HepG2 (cell line): ENCODE measurements at regions not wholly inside any gene's neighbourhood (a gene's known extent, or its start where the extent isn't known, plus 50 kb on each side); places are given as distances from the start of the nearest gene placed in this dataset.

Source experiments
- ATAC-seq: fragments of 200-7000 bp; cut with Tn5 transposase; 3 replicates; pipeline ENCODE4 v1.9.1; 2020; ENCODE audit warnings: mild to moderate bottlenecking, moderate library complexity
- BruUV-seq: library from RNA; stranded (reverse); fragments of 400-500 nt; replicated peaks from 2 replicates; lab custom pipeline; 2021; lab: Mats Ljungman, UMichigan
- CTCF ChIA-PET: fragments of 300-600 bp; formaldehyde crosslinking; extraction: SDS; loops from one replicate; lab custom pipeline; 2021; ENCODE audit warnings: low total read pairs, inconsistent platforms, low intra/inter-chr PET ratio; lab: Yijun Ruan, JAX
- POLR2A ChIA-PET: fragments of 350-600 bp; sonication (Branson Sonifier 250); formaldehyde crosslinking; loops from one replicate; lab custom pipeline; 2020; ENCODE audit warnings: antibody characterized with exemption, inconsistent platforms; lab: Yijun Ruan, JAX
- DNase-seq: peaks from one replicate; pipeline ENCODE4 v3.0.0-alpha.2; 2015; ENCODE audit warnings: low spot score
- FAIRE-seq: peaks from 3 replicates; lab custom pipeline; 2011; peaks lifted over from hg19 to GRCh38; lab: Jason Lieb, UNC
- H2AFZ ChIP-seq: one replicate; pipeline ENCODE4 v1.6.1; 2011; ENCODE audit warnings: low read length, inconsistent platforms
- H3K27ac ChIP-seq: fragments of 300-600 bp; 3 replicates; pipeline ENCODE4 v1.8.0; 2011; ENCODE audit warnings: mixed run types, mild to moderate bottlenecking, mixed read lengths, low read length, inconsistent platforms; ENCODE audit not compliant: insufficient read depth; ENCODE audit errors: extremely low read length
- H3K27me3 ChIP-seq, 2 experiments: fragments of 200-600 bp in 1 of 2; 2 replicates in 1 of 2; 3 replicates in 1 of 2; pipeline versions ENCODE4 v1.6.0 to v1.8.0; 2011; ENCODE audit warnings: low read length in 2 of 2, mild to moderate bottlenecking in 2 of 2, moderate library complexity in 2 of 2, inconsistent platforms in 1 of 2; ENCODE audit not compliant: insufficient read depth in 2 of 2, control insufficient read depth in 1 of 2
- H3K36me3 ChIP-seq, 2 experiments: fragments of 200-600 bp in 1 of 2; replicated peaks in 1 of 2; 2 replicates in 1 of 2; 3 replicates in 1 of 2; pipeline versions ENCODE4 v1.5.1 to v1.8.0; 2011; ENCODE audit warnings: low read length in 2 of 2, inconsistent platforms in 1 of 2; ENCODE audit not compliant: insufficient read depth in 2 of 2, control insufficient read depth in 1 of 2
- H3K4me1 ChIP-seq: 2 replicates; pipeline ENCODE4 v1.5.1; 2012; ENCODE audit warnings: low read length, inconsistent platforms; ENCODE audit not compliant: insufficient read depth
- H3K4me2 ChIP-seq: 2 replicates; pipeline ENCODE4 v1.6.0; 2011; ENCODE audit warnings: low read depth, low read length, inconsistent platforms
- H3K4me3 ChIP-seq, 3 experiments: fragments of 200-600 bp in 1 of 3; sonication (generic), shearing (Covaris generic) in 1 of 3; replicated peaks in 1 of 3; 2 replicates each; pipeline ENCODE4 v1.5.1; 2011 to 2016; ENCODE audit warnings: low read length in 3 of 3, inconsistent platforms in 2 of 3, low read depth in 2 of 3, mild to moderate bottlenecking in 2 of 3, control low read depth in 1 of 3, mixed read lengths in 1 of 3; ENCODE audit not compliant: insufficient read depth in 1 of 3
- H3K79me2 ChIP-seq: one replicate; pipeline ENCODE4 v1.6.1; 2011; ENCODE audit warnings: low read length, inconsistent platforms; ENCODE audit not compliant: insufficient read depth
- H3K9ac ChIP-seq: 2 replicates; pipeline ENCODE4 v1.6.0; 2011; ENCODE audit warnings: mild to moderate bottlenecking, low read depth, low read length, inconsistent platforms; ENCODE audit not compliant: insufficient read depth
- H3K9me3 ChIP-seq: 2 replicates; pipeline ENCODE4 v1.5.1; 2012; ENCODE audit warnings: mild to moderate bottlenecking, low read length
- H4K20me1 ChIP-seq: 2 replicates; pipeline ENCODE4 v1.6.0; 2011; ENCODE audit warnings: inconsistent platforms, mild to moderate bottlenecking, low read length, moderate library complexity; ENCODE audit not compliant: insufficient read depth
- ARID4A ChIP-seq: sonication (generic); formaldehyde crosslinking; IDR thresholded peaks from 2 replicates; pipeline ENCODE4 v1.5.0; 2020; ENCODE audit warnings: mild to moderate bottlenecking, missing genetic modification reagents, borderline replicate concordance
- CBFB ChIP-seq: sonication (generic); formaldehyde crosslinking; IDR thresholded peaks from 2 replicates; pipeline ENCODE4 v1.4.0; 2020; ENCODE audit warnings: missing genetic modification reagents
- GMEB2 ChIP-seq: IDR thresholded peaks from 2 replicates; pipeline ENCODE4 v1.6.1; 2016; ENCODE audit warnings: missing biosample characterization, missing genetic modification reagents, low read depth
- GZF1 ChIP-seq: sonication (generic); formaldehyde crosslinking; IDR thresholded peaks from 2 replicates; pipeline ENCODE4 v1.5.1; 2020; ENCODE audit warnings: mild to moderate bottlenecking, missing genetic modification reagents
- KLF9 ChIP-seq: IDR thresholded peaks from 2 replicates; pipeline ENCODE4 v1.6.1; 2016; ENCODE audit warnings: low read depth
- MLLT10 ChIP-seq: sonication (generic); formaldehyde crosslinking; IDR thresholded peaks from 2 replicates; pipeline ENCODE4 v1.4.0; 2020; ENCODE audit warnings: missing genetic modification reagents
- NFKB2 ChIP-seq: sonication (generic); formaldehyde crosslinking; IDR thresholded peaks from 2 replicates; pipeline ENCODE4 v1.4.0; 2020; ENCODE audit warnings: missing genetic modification reagents, borderline replicate concordance
- NKX3-1 ChIP-seq: sonication (generic); formaldehyde crosslinking; IDR thresholded peaks from 2 replicates; pipeline ENCODE4 v1.5.0; 2020; ENCODE audit warnings: missing genetic modification reagents
- PCBP2 ChIP-seq: fragments of 200-400 bp; formaldehyde crosslinking; optimal IDR thresholded peaks from 2 replicates; pipeline ENCODE3; 2018; ENCODE audit warnings: low read length, low read depth; ENCODE audit not compliant: poor library complexity, severe bottlenecking
- SMYD3 ChIP-seq: sonication (generic); formaldehyde crosslinking; IDR thresholded peaks from 2 replicates; pipeline ENCODE4 v1.8.1; 2023; ENCODE audit warnings: mild to moderate bottlenecking, missing genetic modification reagents
- ZEB1 ChIP-seq: IDR thresholded peaks from 2 replicates; pipeline ENCODE4 v1.6.1; 2012; ENCODE audit warnings: mild to moderate bottlenecking, low read depth, inconsistent platforms; ENCODE audit not compliant: insufficient replicate concordance
- ZFAT ChIP-seq: sonication (generic); formaldehyde crosslinking; conservative IDR thresholded peaks from 2 replicates; pipeline ENCODE4 v1.8.1; 2023; ENCODE audit warnings: missing genetic modification reagents, inconsistent platforms
- ZFP1 ChIP-seq: IDR thresholded peaks from 2 replicates; pipeline ENCODE4 v1.6.1; 2016
- ZNF235 ChIP-seq: sonication (generic); formaldehyde crosslinking; IDR thresholded peaks from 2 replicates; pipeline ENCODE4 v1.8.1; 2023; ENCODE audit warnings: mild to moderate bottlenecking, missing genetic modification reagents, borderline replicate concordance
- ZNF432 ChIP-seq: sonication (generic); formaldehyde crosslinking; IDR thresholded peaks from 2 replicates; pipeline ENCODE4 v1.5.0; 2020; ENCODE audit warnings: missing genetic modification reagents, mild to moderate bottlenecking, borderline replicate concordance
- ZNF484 ChIP-seq: sonication (generic); formaldehyde crosslinking; IDR thresholded peaks from 2 replicates; pipeline ENCODE4 v1.5.1; 2020; ENCODE audit warnings: mild to moderate bottlenecking, low read depth, missing genetic modification reagents, borderline replicate concordance
- ZNF512 ChIP-seq: sonication (generic); formaldehyde crosslinking; IDR thresholded peaks from 2 replicates; pipeline ENCODE4 v1.4.0; 2020; ENCODE audit warnings: mild to moderate bottlenecking, missing genetic modification reagents
- WGBS: methylation state at CpG from one replicate; pipeline ENCODE4 v1.1.6; 2017; ENCODE audit warnings: low lambda C conversion rate; 5-methylcytosine and 5-hydroxymethylcytosine counted together
- in situ Hi-C: cut with HindIII; loops from 2 replicates; pipeline ENCODE4 v1.10.0; 2017; ENCODE audit warnings: low pct_unique_long_range_greater_than_20kb; ENCODE audit not compliant: extremely low pct_ligation_motif_present
- intact Hi-C: fragments of 100-400 bp; cut with micrococcal nuclease; formaldehyde crosslinking; loops from one replicate; pipeline ENCODE4 v1.10.0; 2022; ENCODE audit not compliant: unreplicated experiment

- TF ChIP-seq GMEB2 (CRISPR knock-in tag): no peak
- TF ChIP-seq GZF1 (CRISPR knock-in tag): no peak
- no peak for TF ChIP-seq NFKB2 (CRISPR knock-in tag)
- no peak for TF ChIP-seq ZEB1
These were observed 357.9 kb upstream of the KCNH8 start (continued) for GRCh38 chr3:18790384-18790783.

- in situ Hi-C loops (no loop called here), intact Hi-C loops (no loop called here)
- FAIRE-seq: no peak
- no peaks in the 10 kb centered on the region for H3K36me3 ChIP-seq
- CTCF ChIA-PET: no interaction called here
- no peaks in the 10 kb centered on the region for H3K79me2 ChIP-seq
- H4K20me1 ChIP-seq: no peaks in the 10 kb centered on the region
- ATAC-seq: no peak; the same call in 2 of the 3 replicates
- H3K27me3 ChIP-seq: no peaks in the 10 kb centered on the region
- WGBS: 3% methylated on average over 1 of the region's 1 CpG
- no peak overlapping the region for H3K9ac ChIP-seq
- no peak for TF ChIP-seq ZNF432 (CRISPR knock-in tag)
- TF ChIP-seq ZFAT (CRISPR knock-in tag): no peak
- TF ChIP-seq NKX3-1: no peak
- TF ChIP-seq CBFB (CRISPR knock-in tag): no peak
- TF ChIP-seq ZNF512: no peak
- no peak for TF ChIP-seq MLLT10 (CRISPR knock-in tag)
- TF ChIP-seq ZNF235 (CRISPR knock-in tag): no peak
- TF ChIP-seq ZFP1 (CRISPR knock-in tag): no peak
- TF ChIP-seq GZF1 (CRISPR knock-in tag): no peak
- TF ChIP-seq ARID4A: no peak
- no peak for TF ChIP-seq KLF9
- no peak for TF ChIP-seq PCBP2
- no peak for TF ChIP-seq ZNF484 (CRISPR knock-in tag)
- no peak for TF ChIP-seq SMYD3
- POLR2A ChIA-PET: no interaction called here
- H3K9me3 ChIP-seq: no peaks in the 10 kb centered on the region
- H3K27ac ChIP-seq: no peak overlapping the region
- no peak for DNase-seq
- BruUV-seq: no TSS peak
- no peak overlapping the region for H3K4me3 ChIP-seq
- H3K4me1 ChIP-seq: no peaks in the 10 kb centered on the region
- no peak overlapping the region for H3K4me2 ChIP-seq
- H2AFZ ChIP-seq: no peak overlapping the region
These were observed 358.6 kb upstream of the KCNH8 start for GRCh38 chr3:18789734-18790133.
